ENCODE measurements at regions not wholly inside any gene's neighbourhood (a gene's known extent, or its start where the extent isn't known, plus 50 kb on each side); places are given as distances from the start of the nearest gene placed in this dataset.

DNA sequence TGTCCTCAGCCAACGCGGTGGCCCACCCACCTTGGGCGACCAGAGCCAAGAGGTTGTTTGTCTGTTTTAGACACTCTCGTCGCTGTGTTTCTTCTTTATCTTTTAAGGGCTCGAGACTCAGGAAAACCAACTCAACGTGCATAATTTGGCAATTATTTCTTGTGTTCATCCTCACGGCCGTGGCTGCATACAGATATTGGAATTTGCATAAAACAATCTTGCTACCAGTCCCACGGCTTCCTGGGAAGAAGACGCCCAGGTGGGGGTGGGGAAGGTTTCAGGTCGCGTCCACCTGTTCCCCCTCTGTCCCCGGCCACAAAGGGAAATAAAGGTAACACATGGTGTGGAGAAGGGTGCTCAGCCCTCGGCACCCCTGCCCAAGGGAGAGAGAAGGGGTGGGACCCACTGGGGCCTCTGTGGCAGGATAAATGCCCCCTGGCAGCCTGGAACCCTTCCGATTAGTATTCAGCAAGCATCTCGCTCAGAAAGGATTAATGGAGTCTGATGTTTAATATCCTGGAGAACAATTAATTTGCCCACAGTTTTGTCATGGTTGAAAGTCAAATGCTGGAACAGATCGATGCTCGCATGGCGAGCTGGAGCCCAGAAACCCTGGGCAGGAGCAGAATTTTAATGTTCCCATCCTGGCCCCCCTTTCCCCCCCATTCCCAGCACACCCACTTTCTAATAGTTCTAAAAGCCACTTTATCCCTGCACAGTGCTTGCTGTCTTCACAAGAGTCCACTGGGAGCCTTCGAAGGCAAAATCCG lies 359.7 kb downstream of the MN1 start:
- H3K4me3 ChIP-seq (ENCODE audit: control insufficient read depth, low read depth, low read length): no peak overlapping the region
- TF ChIP-seq, protein P1, sequence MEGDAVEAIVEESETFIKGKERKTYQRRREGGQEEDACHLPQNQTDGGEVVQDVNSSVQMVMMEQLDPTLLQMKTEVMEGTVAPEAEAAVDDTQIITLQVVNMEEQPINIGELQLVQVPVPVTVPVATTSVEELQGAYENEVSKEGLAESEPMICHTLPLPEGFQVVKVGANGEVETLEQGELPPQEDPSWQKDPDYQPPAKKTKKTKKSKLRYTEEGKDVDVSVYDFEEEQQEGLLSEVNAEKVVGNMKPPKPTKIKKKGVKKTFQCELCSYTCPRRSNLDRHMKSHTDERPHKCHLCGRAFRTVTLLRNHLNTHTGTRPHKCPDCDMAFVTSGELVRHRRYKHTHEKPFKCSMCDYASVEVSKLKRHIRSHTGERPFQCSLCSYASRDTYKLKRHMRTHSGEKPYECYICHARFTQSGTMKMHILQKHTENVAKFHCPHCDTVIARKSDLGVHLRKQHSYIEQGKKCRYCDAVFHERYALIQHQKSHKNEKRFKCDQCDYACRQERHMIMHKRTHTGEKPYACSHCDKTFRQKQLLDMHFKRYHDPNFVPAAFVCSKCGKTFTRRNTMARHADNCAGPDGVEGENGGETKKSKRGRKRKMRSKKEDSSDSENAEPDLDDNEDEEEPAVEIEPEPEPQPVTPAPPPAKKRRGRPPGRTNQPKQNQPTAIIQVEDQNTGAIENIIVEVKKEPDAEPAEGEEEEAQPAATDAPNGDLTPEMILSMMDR (conservative IDR thresholded peaks at IDR 0.05; ENCODE audit: control insufficient read depth, insufficient read depth, low read depth, low read length): no peak
- no peak for DNase-seq (ENCODE audit: low read depth)

DNA sequence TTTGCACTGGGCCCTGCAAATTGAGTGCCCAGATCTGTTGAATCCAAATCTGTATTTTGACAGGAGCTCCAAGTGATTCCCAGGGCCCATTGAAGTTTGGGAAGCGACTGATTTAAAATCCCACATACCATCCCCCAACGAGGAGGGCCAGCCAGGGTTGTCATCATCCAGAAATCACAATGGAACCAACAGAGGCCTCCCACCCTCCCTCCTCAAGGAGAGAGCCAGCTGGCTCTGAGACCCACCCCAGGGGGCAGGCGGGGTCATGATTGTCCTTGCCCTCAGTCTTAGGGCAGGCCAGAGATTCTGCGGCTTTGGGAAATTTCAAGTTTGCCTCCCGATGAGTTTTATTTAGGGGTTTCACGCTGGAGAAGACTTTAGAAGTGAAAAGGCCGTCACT lies 358.2 kb downstream of the MN1 start:
- no peak for DNase-seq (ENCODE audit: low read depth)
- TF ChIP-seq, protein P1 (conservative IDR thresholded peaks at IDR 0.05; ENCODE audit: control insufficient read depth, insufficient read depth, low read depth, low read length): no peak
- no peak overlapping the region for H3K4me3 ChIP-seq (ENCODE audit: control insufficient read depth, low read depth, low read length)

DNA sequence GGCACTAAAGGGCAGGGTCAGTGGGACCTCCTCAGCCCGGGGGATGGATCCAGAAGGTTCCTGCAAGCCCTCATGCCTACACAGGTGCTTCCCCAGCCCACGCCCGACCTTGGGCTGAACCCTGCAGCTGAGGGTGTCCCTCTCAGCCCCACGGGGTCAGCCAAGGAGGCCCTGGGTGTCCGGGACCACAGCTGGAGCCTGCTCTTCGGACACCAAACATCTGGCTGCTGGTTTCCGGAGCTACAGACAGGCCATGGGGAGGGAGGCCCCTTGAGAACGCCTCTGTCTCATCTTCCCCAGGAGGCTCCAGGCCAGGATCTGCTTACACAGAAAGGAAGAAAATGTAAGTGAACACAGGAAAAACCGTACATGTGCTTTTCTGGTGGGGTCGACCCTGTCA lies 355.7 kb downstream of the MN1 start:
- H3K4me3 ChIP-seq (ENCODE audit: control insufficient read depth, low read depth, low read length): no peak overlapping the region
- DNase-seq (ENCODE audit: low read depth): no peak
- TF ChIP-seq, protein P1 (conservative IDR thresholded peaks at IDR 0.05; ENCODE audit: control insufficient read depth, insufficient read depth, low read depth, low read length): no peak

DNA sequence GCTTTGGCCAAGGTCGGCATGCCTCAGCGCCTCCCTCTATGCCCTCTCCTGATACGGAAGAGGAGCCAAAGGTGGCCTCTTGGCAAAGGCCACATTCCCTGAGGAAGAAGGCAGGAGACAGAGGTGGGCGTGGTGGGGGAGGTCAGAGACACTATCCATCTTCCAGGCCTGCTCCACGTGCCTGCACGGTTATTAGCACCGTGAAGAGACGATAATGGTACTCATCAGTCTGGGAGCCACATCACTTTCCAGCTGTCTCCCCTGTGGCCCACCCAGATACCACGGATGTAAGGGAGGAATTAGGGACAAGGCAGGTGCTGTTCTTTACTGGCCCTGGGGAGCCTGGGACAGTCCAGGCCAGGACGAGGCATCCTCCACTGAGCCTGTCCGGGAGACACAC lies 354.3 kb downstream of the MN1 start:
- TF ChIP-seq, protein P1 (conservative IDR thresholded peaks at IDR 0.05; ENCODE audit: control insufficient read depth, insufficient read depth, low read depth, low read length): no peak
- H3K4me3 ChIP-seq (ENCODE audit: control insufficient read depth, low read depth, low read length): no peak overlapping the region
- no peak for DNase-seq (ENCODE audit: low read depth)

DNA sequence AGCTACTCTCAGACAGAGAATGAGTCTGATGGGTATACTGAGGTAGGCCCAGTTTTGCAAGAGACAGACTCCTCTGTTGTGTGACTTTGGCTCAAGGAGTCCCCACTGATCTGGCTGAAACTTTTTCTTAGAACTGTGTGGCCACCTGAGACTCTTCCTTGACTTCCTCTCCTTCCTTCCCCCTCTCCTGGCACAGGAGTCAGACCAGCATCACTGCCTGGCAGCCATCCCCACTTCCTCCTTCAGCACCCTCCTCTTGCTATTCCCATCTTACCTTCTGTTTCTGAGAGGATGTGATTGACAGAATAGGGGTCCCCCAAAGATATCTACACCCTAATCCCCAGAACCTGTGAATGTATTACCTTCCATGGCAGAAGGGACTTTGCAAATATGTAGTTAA lies 351.1 kb downstream of the MN1 start:
- TF ChIP-seq, protein P1 (conservative IDR thresholded peaks at IDR 0.05; ENCODE audit: control insufficient read depth, insufficient read depth, low read depth, low read length): no peak
- DNase-seq (ENCODE audit: low read depth): no peak
- H3K4me3 ChIP-seq (ENCODE audit: control insufficient read depth, low read depth, low read length): no peak overlapping the region

DNA sequence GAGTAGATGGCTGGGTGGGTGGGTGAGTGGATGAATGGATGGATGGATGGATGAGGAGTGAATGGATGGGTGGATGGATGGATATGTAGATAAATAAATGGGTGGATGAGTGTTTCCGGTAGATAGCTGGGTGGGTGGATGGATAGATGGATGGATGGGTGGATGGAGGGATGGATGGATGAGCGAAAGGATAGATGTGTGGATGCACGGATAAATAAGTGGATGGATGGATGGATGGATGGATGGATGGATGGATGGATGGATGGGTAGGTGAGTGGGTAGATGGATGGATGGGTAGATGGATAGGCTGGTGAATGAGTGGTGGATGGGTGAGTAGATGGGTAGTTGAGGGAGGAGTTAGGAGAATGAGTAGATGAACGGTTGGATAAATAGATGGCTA lies 349.3 kb downstream of the MN1 start:
- TF ChIP-seq, protein P1 (conservative IDR thresholded peaks at IDR 0.05; ENCODE audit: control insufficient read depth, insufficient read depth, low read depth, low read length): no peak
- H3K4me3 ChIP-seq (ENCODE audit: control insufficient read depth, low read depth, low read length): no peak overlapping the region

More for the DNA sequence above, 349.3 kb downstream of the MN1 start:
- DNase-seq (ENCODE audit: low read depth): no peak

Measured in fibroblast of mammary gland (primary cell).